Adrenal gland (tissue), 9 donors: ENCODE measurements at regions not wholly inside any gene's neighbourhood (a gene's known extent, or its start where the extent isn't known, plus 50 kb on each side); places are given as distances from the start of the nearest gene placed in this dataset.

Source experiments
- DNase-seq, 7 donors: peaks; one replicate each; pipeline ENCODE4 v3.0.0-alpha.2; 2019 to 2020
- H3K27ac ChIP-seq, 5 donors: fragments of 200-600 bp; sonication (generic) in 4 of 5; 1 replicate in 3 of 5; 2 replicates in 2 of 5; pipeline versions ENCODE4 v1.5.1 to v1.8.0; 2016 to 2020; ENCODE audit warnings: mild to moderate bottlenecking in 1 of 5
- H3K27me3 ChIP-seq: fragments of 200-600 bp; 2 replicates; pipeline ENCODE4 v1.8.0; 2021
- H3K36me3 ChIP-seq, 2 donors: fragments of 200-600 bp; replicated peaks in 1 of 2; 1 replicate in 1 of 2; 2 replicates in 1 of 2; pipeline versions ENCODE4 v1.5.1 to v1.8.0; 2018 to 2022
- H3K4me1 ChIP-seq, 2 donors: fragments of 200-600 bp; replicated peaks in 1 of 2; 1 replicate in 1 of 2; 2 replicates in 1 of 2; pipeline versions ENCODE4 v1.5.1 to v1.8.0; 2018 to 2021
- H3K4me3 ChIP-seq, 4 donors: fragments of 200-600 bp; sonication (generic) in 3 of 4; one replicate each; pipeline ENCODE4 v1.5.1; 2016 to 2018
- H3K9me3 ChIP-seq, 3 donors: fragments of 200-600 bp; sonication (generic) in 1 of 3; replicated peaks in 1 of 3; 1 replicate in 2 of 3; 2 replicates in 1 of 3; pipeline versions ENCODE4 v1.5.1 to v1.8.0; 2016 to 2021
- POLR2A ChIP-seq, 2 donors: fragments of 450-650 bp; IDR thresholded peaks; one replicate each; pipeline ENCODE4 v1.6.1; 2017; ENCODE audit warnings: antibody characterized with exemption in 2 of 2, mild to moderate bottlenecking in 2 of 2, moderate library complexity in 1 of 2
- WGBS, 4 donors: extraction: QIAGEN DNeasy Blood & Tissue Kit in 2 of 4; methylation state at CpG; one replicate each; pipeline versions ENCODE4 v1.1.5 to v1.1.7; 2013 to 2017; 5-methylcytosine and 5-hydroxymethylcytosine counted together
- intact Hi-C, 2 donors: fragments of 100-400 bp; cut with DNase I; formaldehyde crosslinking; loops; one replicate each; pipeline versions ENCODE4 v1.14.1 to v1.15.0; 2022 to 2023
- TF ChIP-seq, protein P1 (sequence below), 6 experiments: fragments of 450-650 bp in 4 of 6; fragments of 200-600 bp in 2 of 6; sonication (generic) in 1 of 6; IDR thresholded peaks; 1 replicate in 5 of 6; 2 replicates in 1 of 6; pipeline versions ENCODE4 v1.5.1 to v1.8.0; 2016 to 2021; ENCODE audit warnings: antibody characterized with exemption in 6 of 6, mild to moderate bottlenecking in 2 of 6, moderate library complexity in 1 of 6
- donor health status: healthy with polysubstance abuse.
- donor health status: Bipolar disorder and iron deficiency.
- donor health status: DM: yes; HTN: yes; CAD: no.
- donor health status: DM: no; HTN: no; CAD: no.
- donor health status: DM: no; HTN: no; CAD: no.

DNA sequence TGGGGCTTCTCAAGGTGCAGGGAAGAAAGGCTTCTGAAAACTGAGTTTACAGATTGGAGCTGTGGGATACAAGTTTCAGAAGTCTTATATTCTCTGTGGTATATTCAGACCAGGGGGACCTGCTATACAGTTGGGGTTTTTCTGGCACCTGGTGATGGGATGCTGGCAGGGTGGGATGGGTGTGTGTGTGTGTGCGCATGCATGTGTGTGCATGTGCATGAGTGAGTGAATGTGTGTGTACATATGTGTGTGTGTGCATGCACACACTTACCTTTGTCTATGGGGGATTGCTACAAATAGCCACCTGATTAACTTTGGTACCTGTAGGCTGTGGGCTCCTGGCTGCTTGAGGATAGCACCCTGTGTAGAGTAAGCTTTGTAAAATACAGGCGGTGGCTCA, 131.4 kb downstream of the PDCD6IP start:
- Histone ChIP-seq H3K4me1 (no peaks in the 10 kb centered on the region), H3K4me3 (no peak overlapping the region), H3K27me3 (no peaks in the 10 kb centered on the region), H3K36me3 (no peaks in the 10 kb centered on the region), H3K27ac (no peak overlapping the region), H3K9me3 (no peaks in the 10 kb centered on the region)
- TF ChIP-seq, protein P1, sequence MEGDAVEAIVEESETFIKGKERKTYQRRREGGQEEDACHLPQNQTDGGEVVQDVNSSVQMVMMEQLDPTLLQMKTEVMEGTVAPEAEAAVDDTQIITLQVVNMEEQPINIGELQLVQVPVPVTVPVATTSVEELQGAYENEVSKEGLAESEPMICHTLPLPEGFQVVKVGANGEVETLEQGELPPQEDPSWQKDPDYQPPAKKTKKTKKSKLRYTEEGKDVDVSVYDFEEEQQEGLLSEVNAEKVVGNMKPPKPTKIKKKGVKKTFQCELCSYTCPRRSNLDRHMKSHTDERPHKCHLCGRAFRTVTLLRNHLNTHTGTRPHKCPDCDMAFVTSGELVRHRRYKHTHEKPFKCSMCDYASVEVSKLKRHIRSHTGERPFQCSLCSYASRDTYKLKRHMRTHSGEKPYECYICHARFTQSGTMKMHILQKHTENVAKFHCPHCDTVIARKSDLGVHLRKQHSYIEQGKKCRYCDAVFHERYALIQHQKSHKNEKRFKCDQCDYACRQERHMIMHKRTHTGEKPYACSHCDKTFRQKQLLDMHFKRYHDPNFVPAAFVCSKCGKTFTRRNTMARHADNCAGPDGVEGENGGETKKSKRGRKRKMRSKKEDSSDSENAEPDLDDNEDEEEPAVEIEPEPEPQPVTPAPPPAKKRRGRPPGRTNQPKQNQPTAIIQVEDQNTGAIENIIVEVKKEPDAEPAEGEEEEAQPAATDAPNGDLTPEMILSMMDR (IDR thresholded peaks at IDR 0.05): no peak
- TF ChIP-seq POLR2A (IDR thresholded peaks at IDR 0.05): no peak
- intact Hi-C loops: no loop called here
- DNase-seq: no peak
- 78 to 96% (median 79%) methylated on average over 2 of the region's 2 CpGs for WGBS, 4 donors

DNA sequence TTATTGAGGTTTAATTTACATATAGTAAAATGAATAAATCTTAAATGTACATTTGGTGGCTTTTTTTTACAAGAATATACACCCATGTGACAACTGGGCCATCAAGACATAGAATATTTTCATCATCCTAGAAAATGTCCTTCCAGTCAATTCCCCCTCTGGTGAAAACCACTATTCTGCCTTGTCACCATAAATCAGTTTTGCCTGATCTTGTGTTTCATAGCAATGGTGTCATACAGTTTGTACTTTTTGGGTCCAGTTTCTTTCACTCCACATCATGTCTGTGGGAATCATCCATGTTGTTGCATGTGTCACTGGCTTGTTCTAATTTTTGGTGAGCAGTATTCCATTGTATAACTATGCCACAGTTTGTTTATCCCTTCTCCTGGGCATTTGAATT, 133.1 kb downstream of the PDCD6IP start:
- TF ChIP-seq, protein P1 (IDR thresholded peaks at IDR 0.05): no peak
- TF ChIP-seq POLR2A (IDR thresholded peaks at IDR 0.05): no peak
- no peak overlapping the region for H3K4me3 ChIP-seq
- H3K9me3 ChIP-seq: no peaks in the 10 kb centered on the region
- H3K4me1 ChIP-seq: no peaks in the 10 kb centered on the region
- H3K27me3 ChIP-seq: no peaks in the 10 kb centered on the region
- no peak overlapping the region for H3K27ac ChIP-seq
- DNase-seq: no peak
- no peaks in the 10 kb centered on the region for H3K36me3 ChIP-seq
- intact Hi-C loops: no loop called here

DNA sequence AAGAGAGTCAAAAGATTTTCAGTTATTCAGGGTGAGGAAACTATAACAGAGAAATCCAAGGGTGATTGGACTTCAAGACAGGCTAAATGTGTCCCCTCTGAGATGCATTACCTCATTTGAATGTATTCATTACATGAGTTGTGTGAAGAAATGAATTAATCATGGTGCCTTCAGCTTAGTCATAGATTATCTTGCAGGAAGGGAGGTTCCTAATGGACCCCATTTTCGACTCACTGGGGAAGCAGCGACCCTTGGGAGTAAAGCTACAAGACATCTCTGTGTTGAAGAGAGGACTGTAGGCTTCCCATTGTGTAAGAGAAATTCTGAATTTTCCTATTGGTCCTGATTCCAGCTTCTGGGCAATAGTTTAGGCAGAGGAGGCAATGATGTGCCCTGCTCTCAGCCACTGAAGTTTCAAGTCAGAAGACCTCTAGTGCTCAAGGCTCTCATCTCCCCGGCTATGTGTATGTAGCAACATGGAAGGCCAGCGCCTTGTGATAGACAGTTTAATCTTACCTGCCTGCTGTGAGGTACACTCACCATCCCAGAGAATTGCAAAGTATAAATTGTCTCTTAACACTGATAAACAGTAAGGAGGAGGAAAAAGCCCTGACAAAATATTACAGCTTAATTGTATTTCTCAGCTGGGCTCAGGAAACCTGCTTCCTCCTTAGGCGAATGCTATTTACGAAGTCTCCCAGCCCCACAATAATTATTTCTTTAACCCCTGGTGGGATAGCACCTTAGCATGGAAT, 133.8 kb downstream of the PDCD6IP start:
- no peaks in the 10 kb centered on the region for H3K9me3 ChIP-seq
- no peaks in the 10 kb centered on the region for H3K4me1 ChIP-seq
- H3K36me3 ChIP-seq: no peaks in the 10 kb centered on the region
- no peak overlapping the region for H3K27ac ChIP-seq
- TF ChIP-seq, protein P1 (IDR thresholded peaks at IDR 0.05): no peak
- TF ChIP-seq POLR2A (IDR thresholded peaks at IDR 0.05): no peak
- no peak overlapping the region for H3K4me3 ChIP-seq
- H3K27me3 ChIP-seq: no peaks in the 10 kb centered on the region
- DNase-seq: no peak
- intact Hi-C loops: no loop called here
- 69 to 78% (median 74%) methylated on average over 6 of the region's 6 CpGs for WGBS, 4 donors

DNA sequence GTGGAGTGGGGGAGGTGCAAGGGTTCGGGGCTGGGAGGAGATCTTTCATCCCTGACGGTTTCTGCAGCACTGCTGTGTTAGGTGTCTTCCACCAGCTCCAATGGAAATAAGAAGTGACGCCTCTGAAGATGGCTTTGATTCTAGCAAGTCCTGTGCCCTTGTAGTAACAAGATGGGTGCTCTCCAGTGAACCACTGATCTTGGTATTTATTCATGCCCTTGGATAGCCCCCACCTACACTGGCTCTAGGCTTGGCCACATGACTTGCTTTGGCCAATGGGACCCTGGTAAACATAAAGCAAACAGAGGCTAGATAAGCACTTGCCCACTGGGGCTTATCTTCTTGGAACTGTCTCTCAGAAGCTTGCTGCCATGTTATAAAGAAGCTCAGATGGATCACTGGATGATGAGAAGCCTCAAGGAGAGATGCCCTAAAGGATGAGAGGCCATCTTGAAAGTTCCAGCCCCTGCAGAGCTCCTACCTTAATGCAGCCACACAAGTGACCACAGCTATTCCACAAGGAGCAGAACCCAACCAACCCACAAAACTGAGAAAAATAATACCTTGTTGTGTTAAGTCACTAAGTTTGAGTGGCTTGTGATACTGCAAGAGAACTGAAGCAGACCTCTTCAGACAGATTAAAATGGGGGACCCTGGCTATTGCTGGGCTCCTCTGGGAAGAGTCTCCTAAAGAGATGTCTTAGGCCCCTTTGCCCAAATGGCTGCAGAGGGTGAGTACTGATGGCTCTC, 137.9 kb downstream of the PDCD6IP start:
- no peak for DNase-seq
- intact Hi-C loops: no loop called here
- no peaks in the 10 kb centered on the region for H3K36me3 ChIP-seq
- 35 to 69% (median 68%) methylated on average over 2 to 3 of the region's 3 CpGs for WGBS, 4 donors
- H3K4me3 ChIP-seq: no peak overlapping the region
- H3K9me3 ChIP-seq: no peaks in the 10 kb centered on the region
- H3K4me1 ChIP-seq: no peaks in the 10 kb centered on the region
- no peak for TF ChIP-seq POLR2A (IDR thresholded peaks at IDR 0.05)
- TF ChIP-seq, protein P1 (IDR thresholded peaks at IDR 0.05): no peak
- H3K27ac ChIP-seq: no peak overlapping the region
- H3K27me3 ChIP-seq: no peaks in the 10 kb centered on the region
